K562 (cell line): ENCODE measurements at regions not wholly inside any gene's neighbourhood (a gene's known extent, or its start where the extent isn't known, plus 50 kb on each side); places are given as distances from the start of the nearest gene placed in this dataset.

Source experiments
- ATAC-seq: fragments of 200-7000 bp; cut with Tn5 transposase; 3 replicates; pipeline ENCODE4 v1.9.1; 2020; ENCODE audit warnings: moderate library complexity
- BruUV-seq: library from RNA; stranded (reverse); fragments of 400-500 nt; replicated peaks from 2 replicates; lab custom pipeline; 2021; lab: Mats Ljungman, UMichigan
- CTCF ChIA-PET: fragments of 300-600 bp; formaldehyde crosslinking; extraction: SDS; loops from one replicate; lab custom pipeline; 2021; ENCODE audit warnings: low intra/inter-chr PET ratio; lab: Yijun Ruan, JAX
- POLR2A ChIA-PET: fragments of 300-600, 350-650 bp; sonication (Branson Sonifier 250); formaldehyde crosslinking; extraction: SDS; loops from one replicate; lab custom pipeline; 2021; ENCODE audit warnings: antibody characterized with exemption, inconsistent platforms; lab: Yijun Ruan, JAX
- DNase-seq, 4 experiments: peaks; one replicate each; pipeline versions ENCODE4 v3.0.0 to v3.0.0-alpha.2; 2011 to 2018; ENCODE audit warnings: low spot score in 3 of 4, mixed read lengths in 3 of 4; ENCODE audit errors: extremely low read depth in 1 of 4
- FAIRE-seq: peaks from 2 replicates; lab custom pipeline; 2011; peaks lifted over from hg19 to GRCh38; lab: Jason Lieb, UNC
- H2AFZ ChIP-seq: 2 replicates; pipeline ENCODE4 v1.6.0; 2011; ENCODE audit warnings: low read depth, low read length, control low read depth, inconsistent platforms
- H3K27ac ChIP-seq: fragments of 200-600 bp; 3 replicates; pipeline ENCODE4 v1.8.0; 2011; ENCODE audit warnings: low read depth, mild to moderate bottlenecking, control low read depth, inconsistent platforms, low read length, moderate library complexity, mixed read lengths; ENCODE audit errors: extremely low read depth
- H3K27me3 ChIP-seq, 2 experiments: fragments of 300-600 bp in 1 of 2; 2 replicates in 1 of 2; 3 replicates in 1 of 2; pipeline versions ENCODE4 v1.6.0 to v1.8.0; 2011; ENCODE audit warnings: inconsistent platforms in 2 of 2, low read length in 2 of 2, mild to moderate bottlenecking in 1 of 2, mixed read lengths in 1 of 2, moderate library complexity in 1 of 2; ENCODE audit not compliant: control insufficient read depth in 2 of 2, insufficient read depth in 2 of 2
- H3K36me3 ChIP-seq: fragments of 300-600 bp; 3 replicates; pipeline ENCODE4 v1.8.0; 2011; ENCODE audit warnings: mild to moderate bottlenecking, low read length, inconsistent platforms; ENCODE audit not compliant: control insufficient read depth, insufficient read depth
- H3K4me1 ChIP-seq, 2 experiments: fragments of 200-600 bp in 1 of 2; replicated peaks in 1 of 2; 2 replicates in 1 of 2; 3 replicates in 1 of 2; pipeline versions ENCODE4 v1.5.1 to v1.8.0; 2011; ENCODE audit warnings: inconsistent platforms in 2 of 2, low read length in 2 of 2, mild to moderate bottlenecking in 1 of 2, mixed read lengths in 1 of 2, moderate library complexity in 1 of 2; ENCODE audit not compliant: control insufficient read depth in 2 of 2, insufficient read depth in 2 of 2
- H3K4me2 ChIP-seq: 2 replicates; pipeline ENCODE4 v1.6.1; 2011; ENCODE audit warnings: low read length, control low read depth, inconsistent platforms, mixed read lengths; ENCODE audit not compliant: insufficient read depth
- H3K4me3 ChIP-seq: fragments of 200-600 bp; sonication (generic), shearing (Covaris generic); 2 replicates; pipeline ENCODE4 v1.5.1; 2016; ENCODE audit warnings: control low read depth, inconsistent platforms
- H3K79me2 ChIP-seq: fragments of 200-600 bp; 3 replicates; pipeline ENCODE4 v1.8.0; 2011; ENCODE audit warnings: low read length, inconsistent platforms; ENCODE audit not compliant: control insufficient read depth, insufficient read depth
- H3K9ac ChIP-seq, 2 experiments: 2 replicates each; pipeline versions ENCODE4 v1.6.0 to v1.6.1; 2011; ENCODE audit warnings: low read depth in 2 of 2, low read length in 2 of 2, control low read depth in 1 of 2, inconsistent platforms in 1 of 2, mild to moderate bottlenecking in 1 of 2, mixed read lengths in 1 of 2; ENCODE audit not compliant: insufficient read depth in 1 of 2
- H3K9me1 ChIP-seq: one replicate; pipeline ENCODE4 v1.6.0; 2011; ENCODE audit warnings: inconsistent platforms, mild to moderate bottlenecking, low read length, moderate library complexity; ENCODE audit not compliant: control insufficient read depth, insufficient read depth
- H3K9me3 ChIP-seq: replicated peaks from 2 replicates; pipeline ENCODE4 v1.5.1; 2011; ENCODE audit warnings: low read depth, low read length, inconsistent platforms; ENCODE audit not compliant: control insufficient read depth, insufficient read depth
- H4K20me1 ChIP-seq: replicated peaks from 2 replicates; pipeline ENCODE4 v1.6.1; 2011; ENCODE audit warnings: low read length, inconsistent platforms, mixed read lengths; ENCODE audit not compliant: control insufficient read depth, insufficient read depth
- RREB1 ChIP-seq: fragments of 250-450 bp; sonication (Bioruptor Pico); IDR thresholded peaks from 2 replicates; pipeline ENCODE4 v1.4.0; 2020
- WGBS: fragments of 100-300 bp; shearing (Covaris generic); methylation state at CpG from one replicate; pipeline ENCODE4 v1.1.6; 2016; ENCODE audit warnings: low coverage, mixed read lengths; ENCODE audit not compliant: insufficient coverage; ENCODE audit errors: missing lambda C conversion rate; 5-methylcytosine and 5-hydroxymethylcytosine counted together
- in situ Hi-C: fragments of 300-500 bp; cut with MboI; formaldehyde crosslinking; loops from 4 replicates; pipeline ENCODE4 v1.15.0; 2018; ENCODE audit warnings: inconsistent platforms, mixed read lengths
- intact Hi-C: fragments of 100-400 bp; cut with micrococcal nuclease; formaldehyde crosslinking; loops from 2 replicates; pipeline ENCODE4 v1.14.2; 2022

GRCh38 chr3:154977666-154978065 is 102.5 kb upstream of the MME start:
- POLR2A ChIA-PET, result no interaction called here
- intact Hi-C loops (no loop called here), in situ Hi-C loops (no loop called here)
- H3K9ac ChIP-seq, result no peak overlapping the region
- no peak for DNase-seq
- no peaks in the 10 kb centered on the region for H3K36me3 ChIP-seq
- peaks cover 0 to 4% of the 10 kb centered on the region in 2 experiments; a peak in 2 of 5 replicates for H3K4me1 ChIP-seq
- no peak overlapping the region for H3K4me2 ChIP-seq
- ATAC-seq, result no peak
- BruUV-seq, result no TSS peak
- H3K27ac ChIP-seq, result no peak overlapping the region
- WGBS, result 14% methylated on average over 1 of the region's 1 CpG
- FAIRE-seq, result no peak
- no peak overlapping the region for H2AFZ ChIP-seq
- no peaks in the 10 kb centered on the region for H3K27me3 ChIP-seq
- no peaks in the 10 kb centered on the region for H3K9me1 ChIP-seq
- no peak overlapping the region for H3K4me3 ChIP-seq
- no peaks in the 10 kb centered on the region for H3K9me3 ChIP-seq
- CTCF ChIA-PET, result no interaction called here
- no peak for TF ChIP-seq RREB1 (CRISPR knock-in tag)
- no peaks in the 10 kb centered on the region for H3K79me2 ChIP-seq
- H4K20me1 ChIP-seq, result no peaks in the 10 kb centered on the region
